Right lobe of liver (tissue), 6 donors: ENCODE measurements at regions not wholly inside any gene's neighbourhood (a gene's known extent, or its start where the extent isn't known, plus 50 kb on each side); places are given as distances from the start of the nearest gene placed in this dataset.

ENCODE experiments used
- ATAC-seq, 4 donors: fragments of 200-7000 bp; cut with Tn5 transposase; one replicate each; pipeline ENCODE4 v1.9.1; 2020; ENCODE audit warnings: mild to moderate bottlenecking in 4 of 4, moderate library complexity in 4 of 4
- DNase-seq, 3 donors: peaks; one replicate each; pipeline ENCODE4 v3.0.0-alpha.2; 2020
- H3K27ac ChIP-seq, 3 donors: fragments of 200-600 bp; one replicate each; pipeline ENCODE4 v1.8.0; 2022
- H3K27me3 ChIP-seq, 2 donors: fragments of 200-600 bp; one replicate each; pipeline ENCODE4 v1.8.0; 2022
- H3K36me3 ChIP-seq, 4 donors: fragments of 200-600 bp; sonication (generic) in 1 of 4; one replicate each; pipeline versions ENCODE4 v1.5.1 to v1.8.0; 2017 to 2022; ENCODE audit warnings: control low read depth in 1 of 4
- H3K4me1 ChIP-seq, 4 donors: fragments of 200-600 bp; sonication (generic) in 1 of 4; one replicate each; pipeline versions ENCODE4 v1.5.1 to v1.8.0; 2017 to 2022; ENCODE audit warnings: control low read depth in 1 of 4
- H3K4me3 ChIP-seq, 3 donors: fragments of 200-600 bp; one replicate each; pipeline ENCODE4 v1.8.0; 2022
- H3K9me3 ChIP-seq, 4 donors: fragments of 200-600 bp; sonication (generic) in 1 of 4; one replicate each; pipeline versions ENCODE4 v1.5.1 to v1.8.0; 2017 to 2022; ENCODE audit warnings: control low read depth in 1 of 4
- POLR2A ChIP-seq: fragments of 450-650 bp; IDR thresholded peaks from one replicate; pipeline ENCODE4 v1.6.1; 2017; ENCODE audit warnings: antibody characterized with exemption, mild to moderate bottlenecking
- WGBS: methylation state at CpG from one replicate; pipeline ENCODE4 v1.1.6; 2018; ENCODE audit warnings: low coverage, low lambda C conversion rate; ENCODE audit not compliant: insufficient coverage; ENCODE audit errors: missing lambda C conversion rate; 5-methylcytosine and 5-hydroxymethylcytosine counted together
- intact Hi-C, 2 donors: fragments of 100-400 bp; cut with DNase I; formaldehyde crosslinking; loops; one replicate each; pipeline versions ENCODE4 v1.11.2 to v1.14.1; 2022
- TF ChIP-seq, protein P1 (sequence below), 4 donors: fragments of 200-600 bp in 3 of 4; fragments of 450-650 bp in 1 of 4; IDR thresholded peaks; one replicate each; pipeline versions ENCODE4 v1.5.1 to v1.8.0; 2016 to 2022; ENCODE audit warnings: antibody characterized with exemption in 4 of 4, mild to moderate bottlenecking in 2 of 4
- donor health status: DM: no; HTN: yes; CAD: no.
- donor health status: DM: no; HTN: no; CAD: no.
- donor health status: DM: no; HTN: no; CAD: no.
- donor health status: DM: no; HTN: yes; CAD: no.
- donor health status: DM: no; HTN: yes; CAD: no.

DNA sequence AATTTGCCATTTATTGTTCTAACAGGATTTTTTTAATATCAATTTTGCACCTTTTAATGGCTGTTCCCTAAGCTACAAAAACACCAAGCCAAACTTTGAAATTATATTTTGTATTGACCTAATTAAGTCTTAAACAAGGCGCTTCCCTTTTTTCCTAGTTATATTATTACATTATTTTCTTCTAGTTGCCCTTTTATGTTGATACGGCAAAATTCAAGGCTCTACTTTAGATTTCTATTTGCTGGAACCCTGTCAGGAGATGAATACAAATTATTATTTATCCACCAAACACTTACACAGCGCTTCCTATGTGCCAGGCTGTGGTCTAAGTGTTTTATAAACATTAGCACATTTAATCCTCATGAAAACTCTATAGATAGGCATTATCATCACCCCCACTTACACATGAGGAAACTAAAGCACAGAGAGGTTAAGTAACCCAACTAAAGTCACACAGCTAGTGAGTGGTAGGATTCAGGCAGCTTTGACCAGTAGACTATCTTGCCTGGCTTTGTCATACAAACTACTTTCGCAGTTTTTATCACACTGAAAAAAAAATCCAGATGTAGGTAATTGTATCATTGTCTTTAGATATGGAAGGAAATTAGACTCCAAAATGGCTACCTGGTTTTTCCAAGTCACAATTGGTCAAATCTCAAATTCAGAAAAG lies 456.5 kb downstream of the STK39 start:
- no peaks in the 10 kb centered on the region for H3K36me3 ChIP-seq
- no peaks in the 10 kb centered on the region for H3K9me3 ChIP-seq
- 85% methylated on average over 4 of the region's 4 CpGs for WGBS

DNA sequence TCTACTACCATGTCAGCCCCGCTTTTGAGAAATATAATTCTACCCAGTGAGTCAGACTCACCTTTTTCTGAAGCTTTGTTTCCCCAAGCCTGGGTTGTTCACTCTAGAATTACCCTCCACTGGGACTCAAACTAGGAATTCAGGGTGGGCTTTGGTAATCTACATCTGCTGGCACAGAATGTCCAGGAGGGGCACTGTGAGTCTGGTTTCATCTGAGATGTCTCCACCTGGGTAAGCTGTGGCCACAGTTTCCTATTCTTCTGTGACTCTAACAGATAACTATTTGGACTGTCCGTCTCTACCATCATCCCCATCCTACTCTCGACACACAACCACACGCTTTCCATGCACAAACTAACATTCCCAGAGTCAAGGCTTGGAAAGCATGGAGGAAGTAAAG lies 457.2 kb downstream of the STK39 start:
- Histone ChIP-seq H3K27ac (no peak overlapping the region), H3K36me3 (no peaks in the 10 kb centered on the region), H3K9me3 (no peaks in the 10 kb centered on the region), H3K27me3 (no peaks in the 10 kb centered on the region), H3K4me3 (no peak overlapping the region), H3K4me1 (peaks cover 0 to 4% (median 0%) of the 10 kb centered on the region in 4 donors)
- DNase-seq (no peak), ATAC-seq (no peak)
- 83% methylated on average over 1 of the region's 4 CpGs for WGBS
- TF ChIP-seq, protein P1, sequence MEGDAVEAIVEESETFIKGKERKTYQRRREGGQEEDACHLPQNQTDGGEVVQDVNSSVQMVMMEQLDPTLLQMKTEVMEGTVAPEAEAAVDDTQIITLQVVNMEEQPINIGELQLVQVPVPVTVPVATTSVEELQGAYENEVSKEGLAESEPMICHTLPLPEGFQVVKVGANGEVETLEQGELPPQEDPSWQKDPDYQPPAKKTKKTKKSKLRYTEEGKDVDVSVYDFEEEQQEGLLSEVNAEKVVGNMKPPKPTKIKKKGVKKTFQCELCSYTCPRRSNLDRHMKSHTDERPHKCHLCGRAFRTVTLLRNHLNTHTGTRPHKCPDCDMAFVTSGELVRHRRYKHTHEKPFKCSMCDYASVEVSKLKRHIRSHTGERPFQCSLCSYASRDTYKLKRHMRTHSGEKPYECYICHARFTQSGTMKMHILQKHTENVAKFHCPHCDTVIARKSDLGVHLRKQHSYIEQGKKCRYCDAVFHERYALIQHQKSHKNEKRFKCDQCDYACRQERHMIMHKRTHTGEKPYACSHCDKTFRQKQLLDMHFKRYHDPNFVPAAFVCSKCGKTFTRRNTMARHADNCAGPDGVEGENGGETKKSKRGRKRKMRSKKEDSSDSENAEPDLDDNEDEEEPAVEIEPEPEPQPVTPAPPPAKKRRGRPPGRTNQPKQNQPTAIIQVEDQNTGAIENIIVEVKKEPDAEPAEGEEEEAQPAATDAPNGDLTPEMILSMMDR (IDR thresholded peaks at IDR 0.05), result no peak
- TF ChIP-seq POLR2A, result no peak
- intact Hi-C loops, result no loop called here

More for the DNA sequence above, 456.5 kb downstream of the STK39 start:
- no peak overlapping the region for H3K27ac ChIP-seq
- intact Hi-C loops, result no loop called here
- ATAC-seq (no peak), DNase-seq (no peak)
- H3K27me3 ChIP-seq, result no peaks in the 10 kb centered on the region
- TF ChIP-seq, protein P1 (IDR thresholded peaks at IDR 0.05), result no peak
- TF ChIP-seq POLR2A, result no peak
- H3K4me1 ChIP-seq, result peaks cover 0 to 4% (median 0%) of the 10 kb centered on the region in 4 donors
- H3K4me3 ChIP-seq, result no peak overlapping the region

DNA sequence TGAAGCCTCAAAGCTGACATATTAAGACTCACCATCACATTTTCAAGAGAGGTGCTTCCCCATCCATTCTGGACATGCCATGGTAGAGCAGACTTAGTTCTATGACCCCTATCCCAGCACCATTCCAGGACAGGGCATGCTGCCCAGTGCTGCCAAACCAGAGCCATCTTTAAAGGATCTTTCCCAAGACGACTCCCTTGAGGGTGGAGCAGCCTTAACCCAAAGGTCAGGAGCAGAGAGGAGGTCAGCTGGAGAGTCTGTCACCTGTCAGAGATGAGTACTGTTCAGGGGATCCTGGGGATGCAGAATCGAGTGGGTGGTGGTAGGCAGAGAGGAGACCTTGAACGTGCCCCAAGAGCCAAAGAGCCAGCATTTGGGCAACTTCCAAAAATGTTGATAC lies 459.8 kb downstream of the STK39 start:
- TF ChIP-seq, protein P1 (IDR thresholded peaks at IDR 0.05), result no peak
- TF ChIP-seq POLR2A, result no peak
- no peak overlapping the region for H3K4me3 ChIP-seq

DNA sequence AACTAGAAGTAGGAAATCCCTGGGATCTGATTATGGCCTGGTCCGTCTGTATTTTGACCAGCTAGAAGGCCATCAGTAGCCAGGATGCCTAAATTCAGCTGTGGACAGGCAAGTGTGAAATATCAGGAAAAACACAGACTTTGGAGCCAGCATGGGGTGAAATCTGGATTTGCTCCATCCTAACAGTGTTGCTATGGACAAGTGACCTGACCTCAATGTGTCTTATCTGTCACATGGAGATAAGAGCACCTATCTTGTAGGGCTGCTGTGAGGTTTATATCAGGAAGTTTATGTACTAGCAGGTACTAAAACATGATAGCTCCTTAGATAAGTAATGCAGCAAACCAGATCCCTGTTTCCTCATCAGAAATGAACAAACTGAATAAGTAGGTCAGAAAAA lies 460.4 kb downstream of the STK39 start:
- Histone ChIP-seq H3K36me3 (no peaks in the 10 kb centered on the region), H3K4me3 (no peak overlapping the region), H3K9me3 (no peaks in the 10 kb centered on the region), H3K4me1 (peaks cover 0 to 4% (median 0%) of the 10 kb centered on the region in 4 donors), H3K27ac (no peak overlapping the region), H3K27me3 (no peaks in the 10 kb centered on the region)
- peak in 1 of 3 donors; percentile 69 for DNase-seq
- intact Hi-C loops, result no loop called here
- WGBS, result 21% methylated on average over 1 of the region's 1 CpG
- TF ChIP-seq POLR2A, result no peak
- TF ChIP-seq, protein P1 (IDR thresholded peaks at IDR 0.05), result no peak
- peak; percentile 94 to 97 (median 95) for ATAC-seq

More for the DNA sequence above, 459.8 kb downstream of the STK39 start:
- Histone ChIP-seq H3K4me1 (peaks cover 0 to 4% (median 0%) of the 10 kb centered on the region in 4 donors), H3K36me3 (no peaks in the 10 kb centered on the region), H3K27ac (no peak overlapping the region), H3K27me3 (no peaks in the 10 kb centered on the region), H3K9me3 (no peaks in the 10 kb centered on the region)
- no peak for DNase-seq
- intact Hi-C loops, result no loop called here
- WGBS, result 68% methylated on average over 3 of the region's 3 CpGs
- ATAC-seq, result peak in 2 of 4 donors; percentile 13 to 43
